Kasumi-1 (cell line): ENCODE measurements at regions not wholly inside any gene's neighbourhood (a gene's known extent, or its start where the extent isn't known, plus 50 kb on each side); places are given as distances from the start of the nearest gene placed in this dataset.
"Not testable (repeated sequence)": the region's sequence is repeated elsewhere in the genome, so short reads cannot be mapped to it uniquely, and the experiment has no call there.

Experiments used
- DNase-seq, 2 experiments: peaks; one replicate each; lab custom pipeline; 2025; lab: John Stamatoyannopoulos, UW

DNA sequence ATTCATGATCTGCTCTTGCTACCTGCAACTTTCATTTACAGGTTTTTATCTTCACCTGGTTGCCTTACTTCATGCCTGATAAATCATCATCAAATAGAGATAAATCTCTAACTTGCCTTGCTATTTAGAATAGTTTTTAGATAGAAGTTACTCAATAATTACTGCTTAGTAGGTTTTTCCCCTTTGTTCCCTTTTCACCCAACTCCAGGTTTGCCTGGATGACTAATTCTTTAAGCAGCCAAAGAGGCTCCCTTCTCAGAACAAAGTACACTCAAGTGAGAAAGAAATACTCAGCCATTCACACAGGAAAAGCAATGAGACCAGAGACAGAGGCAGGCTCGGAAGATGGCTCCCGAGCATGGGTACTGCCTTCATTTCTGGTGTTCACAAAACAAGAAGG is 268.1 kb upstream of the CRBN start:
- no peak for DNase-seq

DNA sequence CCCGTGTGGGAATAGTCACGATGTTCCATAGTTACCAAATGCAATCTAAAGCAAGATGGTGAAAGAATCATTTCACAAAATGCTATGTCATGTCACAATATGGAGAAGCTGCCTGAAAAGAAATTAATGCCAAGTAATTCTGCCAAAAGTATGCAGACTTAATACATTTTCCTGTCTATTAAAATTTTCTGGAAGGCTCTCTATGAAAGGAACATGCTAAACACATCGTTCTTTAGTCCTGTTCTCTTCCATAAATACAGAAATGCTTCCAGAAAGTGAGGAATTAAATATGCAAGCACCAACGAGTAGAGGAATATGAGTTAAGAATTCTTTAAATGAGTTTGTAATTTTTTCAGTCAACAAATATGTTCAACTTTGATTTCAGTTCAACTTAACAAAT is 266.8 kb upstream of the CRBN start:
- DNase-seq, result no peak

- DNase-seq, result no peak
Observed at GRCh38 chr3:3443482-3443881, 264.0 kb upstream of the CRBN start.

DNA sequence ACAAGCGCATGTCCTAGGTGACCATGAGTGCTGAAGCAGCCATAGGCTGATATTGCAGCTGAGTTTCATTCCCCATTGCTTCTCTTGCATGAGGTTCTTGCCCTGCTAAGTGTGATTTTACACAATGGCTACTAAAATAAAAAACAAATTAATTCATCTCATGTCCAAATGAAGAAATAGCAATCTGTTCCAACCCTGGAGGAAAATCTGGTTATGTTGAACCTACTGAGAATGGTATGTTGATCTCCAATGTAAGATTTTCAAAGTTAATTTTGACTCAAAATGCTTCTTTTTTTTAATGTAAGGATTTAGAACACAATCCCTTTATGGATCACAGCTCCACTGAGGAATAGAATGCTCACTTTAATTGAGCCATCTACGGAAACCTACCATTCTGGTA is 254.2 kb upstream of the CRBN start:
- DNase-seq, result no peak

- no peak for DNase-seq
Observed at GRCh38 chr3:3429841-3430240, 250.3 kb upstream of the CRBN start.

- DNase-seq, result not testable (repeated sequence)
Observed at GRCh38 chr3:3407707-3408106, 228.2 kb upstream of the CRBN start.

GRCh38 chr3:3405131-3405530 is 225.6 kb upstream of the CRBN start:
- no peak for DNase-seq

DNA sequence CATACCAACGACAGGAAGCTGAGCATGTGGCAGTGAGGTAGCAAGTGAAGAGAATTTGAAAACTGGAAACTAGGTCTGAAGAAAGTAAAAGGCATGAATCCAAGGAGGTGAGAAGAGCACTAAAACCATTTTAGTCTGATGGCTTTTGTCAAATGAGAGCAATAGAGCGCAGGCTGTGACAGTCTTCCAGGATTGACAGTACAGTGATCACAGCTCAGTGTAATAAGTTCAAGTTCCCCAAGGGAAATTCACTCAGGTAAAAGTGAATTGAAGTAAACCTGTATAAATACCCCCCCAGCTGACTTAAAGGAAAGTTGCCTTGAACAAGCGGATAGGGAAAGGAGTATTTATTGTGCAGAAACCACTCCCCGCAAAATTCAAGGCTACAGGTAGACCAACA is 224.2 kb upstream of the CRBN start:
- no peak for DNase-seq

- DNase-seq, result no peak
Observed at GRCh38 chr3:3392946-3393345, 213.5 kb upstream of the CRBN start.

- no peak for DNase-seq
Observed at GRCh38 chr3:3383461-3383860, 204.0 kb upstream of the CRBN start.

DNA sequence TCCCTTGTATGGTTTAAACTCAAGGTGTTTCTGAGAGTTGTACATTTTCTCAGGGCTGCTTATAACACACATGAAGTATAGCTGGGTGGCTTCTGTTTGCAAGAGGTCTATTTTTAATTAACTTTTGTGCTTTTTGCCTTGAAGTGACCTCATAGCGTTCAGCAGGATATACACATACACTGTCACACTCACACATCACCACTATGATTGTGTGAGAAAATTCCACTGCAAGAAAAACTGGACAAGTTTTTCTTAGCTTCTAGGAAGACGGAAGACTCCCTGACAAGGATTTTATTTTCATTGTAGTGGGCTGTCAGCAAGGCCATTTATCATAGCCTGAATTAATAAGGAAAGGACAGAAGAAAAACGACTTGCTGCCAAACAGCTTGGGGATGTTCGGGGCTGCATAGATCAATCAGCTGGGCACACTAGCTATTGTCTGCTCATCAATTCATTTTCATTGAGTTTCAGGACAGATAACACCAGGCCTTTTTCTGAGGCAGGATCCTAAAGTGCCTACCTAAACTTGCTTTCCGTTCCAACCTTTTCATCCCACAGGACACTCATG is 192.8 kb upstream of the CRBN start:
- no peak for DNase-seq

DNA sequence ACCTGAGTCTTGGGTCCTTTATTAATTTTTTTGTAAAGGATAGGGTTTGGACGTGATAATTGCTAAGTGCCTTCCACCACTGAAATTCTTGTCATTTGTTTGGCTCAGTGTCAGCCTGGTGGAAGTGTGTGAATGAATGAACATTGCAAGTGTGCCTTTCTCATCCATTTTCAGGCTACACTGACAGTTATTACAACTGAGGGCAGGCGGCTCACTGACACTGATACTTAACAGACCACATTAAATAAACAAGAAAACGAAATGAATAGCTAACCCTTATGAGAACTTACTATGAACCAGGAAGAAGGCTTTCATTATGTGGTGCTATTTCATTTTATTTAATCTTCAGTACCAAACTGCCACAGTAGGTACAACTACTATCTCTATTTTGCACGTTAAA is 188.8 kb upstream of the CRBN start:
- DNase-seq, result no peak

DNA sequence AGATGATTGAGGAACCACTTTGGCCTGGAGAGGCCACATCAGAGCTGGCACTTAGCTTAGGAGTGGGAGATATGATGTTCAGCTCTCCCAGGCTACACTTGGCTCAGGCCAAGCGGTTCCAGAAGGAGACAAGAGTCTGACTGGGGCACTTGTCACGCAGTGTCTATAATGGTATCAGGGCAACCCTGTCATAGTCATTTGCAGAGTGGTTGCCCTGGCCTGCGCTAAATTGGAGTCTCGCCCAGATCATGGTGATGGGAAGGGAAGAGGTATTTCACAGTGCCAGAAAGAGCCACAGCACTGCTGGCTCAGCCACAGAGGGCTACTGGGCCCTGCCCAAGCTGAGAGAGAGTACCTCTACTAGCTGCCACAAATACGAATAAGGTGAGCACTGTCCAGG is 186.9 kb upstream of the CRBN start:
- DNase-seq, result no peak

DNA sequence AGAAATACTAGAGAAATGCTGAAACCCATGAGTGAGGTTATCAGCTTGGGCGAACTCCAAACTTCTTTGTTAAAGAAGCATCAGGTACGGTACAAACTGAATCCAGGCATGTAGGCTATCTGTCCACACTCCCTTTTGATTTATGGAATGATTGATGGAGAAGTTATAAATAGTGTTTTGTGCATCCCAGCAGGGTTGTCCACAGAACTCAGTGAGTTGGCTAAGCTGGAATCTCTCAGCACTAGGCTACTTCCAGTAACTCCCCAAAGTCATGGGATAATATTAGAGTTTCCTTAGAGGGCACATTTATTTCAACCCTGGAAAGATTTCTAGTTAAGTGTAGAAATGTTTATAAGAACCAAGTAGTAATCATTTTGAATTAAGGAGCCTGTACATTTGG is 186.2 kb upstream of the CRBN start:
- DNase-seq, result no peak

DNA sequence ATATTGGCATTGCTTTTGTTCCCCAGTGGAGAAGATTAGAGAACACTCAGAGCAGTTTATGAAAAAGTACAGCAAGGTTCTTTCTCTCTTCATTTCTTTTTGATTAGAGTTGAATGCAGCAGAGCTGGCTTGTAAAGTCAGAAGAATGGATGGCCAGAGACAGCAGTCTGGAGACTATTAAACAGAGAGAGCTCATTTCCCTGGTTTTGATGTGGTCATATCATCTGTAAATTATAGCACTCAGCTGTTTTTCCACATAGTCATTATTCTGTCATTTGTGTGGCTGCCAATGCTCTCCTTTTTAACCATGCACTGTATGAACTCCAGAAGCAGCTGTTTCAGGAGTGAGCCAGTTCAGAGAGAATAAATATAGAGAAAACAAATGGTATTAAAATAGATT is 177.4 kb upstream of the CRBN start:
- no peak for DNase-seq

DNA sequence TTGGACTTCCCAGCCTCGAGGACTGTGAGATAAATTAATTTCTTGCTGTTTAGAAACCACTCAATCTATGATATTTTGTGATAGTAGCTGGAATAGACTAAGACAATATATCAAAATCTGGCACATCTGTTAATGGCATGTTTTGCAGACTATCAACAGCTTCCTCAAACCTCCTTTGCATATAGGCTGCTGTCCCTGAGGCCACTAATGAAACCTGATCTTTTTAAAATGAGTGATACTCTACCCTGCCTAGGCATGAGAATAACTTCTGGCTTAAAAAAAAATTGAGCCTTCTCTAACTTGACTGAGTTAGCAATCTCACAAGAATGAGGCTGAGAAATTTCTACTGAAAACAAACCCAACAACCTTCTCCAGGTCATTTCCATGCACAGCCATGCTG is 176.0 kb upstream of the CRBN start:
- no peak for DNase-seq

DNA sequence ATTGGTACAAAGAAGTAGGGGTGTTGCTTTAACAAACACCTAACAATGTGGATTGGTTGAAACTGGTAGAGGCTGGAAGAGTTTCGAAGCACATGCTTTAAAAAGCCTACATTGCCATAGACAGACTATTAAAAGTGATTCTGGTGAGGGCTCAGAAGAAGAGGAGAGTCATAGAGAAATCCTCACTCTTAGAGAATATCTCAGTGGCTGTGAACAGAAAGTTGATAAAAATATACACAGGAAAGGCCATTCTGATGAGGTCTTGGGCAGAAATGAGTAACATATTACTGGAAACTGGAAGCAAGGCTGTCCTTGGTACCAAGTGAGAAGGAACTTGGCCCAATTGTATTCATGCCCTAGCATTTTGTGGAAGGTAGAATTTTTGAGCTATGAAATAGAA is 173.7 kb upstream of the CRBN start:
- DNase-seq, result no peak

DNA sequence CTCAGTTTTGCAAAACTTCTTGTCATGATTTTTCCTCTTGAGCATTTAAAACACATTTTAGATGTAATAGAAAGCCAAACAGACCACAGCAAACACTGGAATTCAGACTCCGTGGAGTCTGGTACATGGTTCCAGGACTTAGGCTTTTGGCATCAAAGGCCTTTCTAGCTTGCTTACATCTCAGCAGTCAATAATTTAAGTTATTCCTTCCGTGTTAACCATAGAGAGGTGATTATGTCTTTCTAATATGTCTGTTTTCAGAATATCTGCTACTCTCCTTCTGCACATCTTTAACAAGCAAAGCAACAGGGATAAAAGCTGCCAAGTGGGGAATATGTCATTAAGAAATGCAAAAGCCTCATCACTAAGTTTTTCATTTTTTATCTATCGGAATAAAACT is 171.7 kb upstream of the CRBN start:
- no peak for DNase-seq

DNA sequence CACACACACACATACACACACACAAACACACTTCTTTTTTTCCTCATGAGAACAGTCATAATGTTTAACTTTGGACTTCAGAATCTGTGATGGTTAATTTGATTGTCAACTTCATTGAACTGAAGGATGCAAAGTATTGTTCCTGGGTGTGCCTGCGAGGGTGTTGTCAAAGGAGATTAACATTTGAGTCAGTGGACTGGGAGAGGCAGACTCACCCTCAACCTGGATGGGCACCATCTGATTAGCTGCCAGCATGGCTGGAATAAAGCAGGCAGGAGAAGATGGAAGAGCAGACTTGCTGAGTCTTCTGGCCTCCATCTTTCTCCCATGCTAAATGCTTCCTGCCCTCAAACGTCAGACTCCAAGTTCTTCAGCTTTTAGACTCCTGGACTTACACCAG is 167.6 kb upstream of the CRBN start:
- DNase-seq, result not testable (repeated sequence)

DNA sequence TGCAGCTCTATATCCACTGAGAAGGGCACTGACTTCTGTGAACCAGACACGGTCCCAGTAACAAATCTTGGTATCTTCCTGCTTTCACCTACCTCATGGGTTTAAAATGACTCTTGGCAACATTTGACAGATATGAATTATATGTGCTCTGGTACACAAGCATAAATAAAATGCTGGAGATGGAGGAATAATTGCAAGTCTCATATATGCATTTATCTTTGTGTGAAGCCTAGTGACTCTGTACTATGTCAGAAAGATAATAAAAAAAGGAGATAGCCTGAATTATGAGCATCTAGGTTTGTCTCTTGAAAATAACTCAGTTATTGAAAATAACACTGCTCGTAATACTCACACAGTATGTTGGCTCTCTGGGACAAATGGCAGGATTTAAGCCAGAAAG is 167.1 kb upstream of the CRBN start:
- DNase-seq, result no peak

DNA sequence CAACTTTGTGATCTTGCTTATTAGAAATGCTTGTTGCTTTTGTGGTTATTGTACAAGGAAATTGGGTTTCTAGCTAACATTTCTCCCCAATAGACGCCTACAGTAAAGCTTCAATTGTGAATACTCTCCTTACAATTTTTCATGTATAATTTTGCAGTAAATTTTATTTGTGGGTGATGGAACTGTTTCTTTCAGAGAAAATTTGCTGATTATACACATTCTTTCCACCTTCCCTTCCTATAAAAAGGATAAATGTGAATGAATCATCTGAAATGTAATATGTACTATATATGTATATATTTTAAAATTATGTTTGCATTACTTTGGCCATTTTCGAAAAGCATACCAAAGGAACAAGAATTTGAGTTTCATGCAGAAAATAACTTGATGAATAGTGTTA is 162.7 kb upstream of the CRBN start:
- DNase-seq, result no peak

DNA sequence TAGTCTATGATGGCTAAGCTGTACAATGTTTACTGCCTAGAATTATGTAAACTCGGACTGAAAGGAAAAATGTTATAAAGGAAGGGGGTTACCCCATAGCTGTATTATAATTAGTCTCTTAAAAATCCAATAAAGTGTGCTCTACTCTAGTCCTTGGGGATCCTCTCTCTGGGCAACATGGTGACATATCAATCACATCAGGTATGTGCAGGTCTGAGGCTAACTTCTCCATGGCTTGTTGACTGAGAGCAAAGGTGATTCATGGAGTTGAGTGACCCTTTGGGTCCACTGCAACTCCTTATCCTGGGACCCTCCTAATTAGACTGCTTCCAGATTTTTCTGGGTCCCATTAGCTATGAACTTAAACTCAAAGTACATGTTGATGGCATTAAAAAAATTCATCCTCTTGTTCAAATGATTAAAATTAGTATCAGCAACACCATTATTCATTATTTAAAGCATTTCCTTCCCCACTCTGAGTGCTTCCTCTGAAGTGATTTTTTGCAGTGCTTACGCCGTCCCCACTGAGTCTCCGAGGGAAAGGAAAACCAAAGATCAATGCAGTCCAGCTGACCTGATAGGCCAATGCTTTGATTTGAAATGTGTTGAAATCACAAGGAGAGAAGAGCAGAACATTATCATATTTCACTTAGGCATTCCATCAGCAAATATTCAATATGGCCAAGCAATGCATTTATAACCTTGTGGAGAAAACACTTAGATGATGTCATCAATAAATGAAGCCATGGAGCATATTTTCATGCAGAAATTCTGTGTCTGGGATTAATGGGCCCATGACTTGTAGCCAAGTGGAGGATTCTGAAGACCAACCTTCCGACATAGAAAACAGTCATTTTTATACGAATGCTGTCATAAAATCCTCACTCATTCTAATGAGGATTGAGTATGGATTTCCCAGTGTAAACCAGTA is 161.7 kb upstream of the CRBN start:
- no peak for DNase-seq

GRCh38 chr3:3340526-3340925 is 161.0 kb upstream of the CRBN start:
- DNase-seq, result no peak

GRCh38 chr3:3335903-3336302 is 156.4 kb upstream of the CRBN start:
- no peak for DNase-seq
